CD8-positive, alpha-beta memory T cell (primary cell): ENCODE measurements at regions not wholly inside any gene's neighbourhood (a gene's known extent, or its start where the extent isn't known, plus 50 kb on each side); places are given as distances from the start of the nearest gene placed in this dataset.

Source experiments
- CTCF ChIA-PET: fragments of 350-600 bp; sonication (Branson Sonifier 250); formaldehyde crosslinking; loops from one replicate; lab custom pipeline; 2021; ENCODE audit warnings: antibody characterized with exemption; lab: Charles Lee
- POLR2A ChIA-PET: fragments of 350-600 bp; sonication (Branson Sonifier 250); formaldehyde crosslinking; loops from one replicate; lab custom pipeline; 2021; ENCODE audit warnings: antibody characterized with exemption; lab: Charles Lee
- DNase-seq, 5 donors: peaks; one replicate each; pipeline versions ENCODE4 v3.0.0 to v3.0.0-alpha.2; 2020 to 2022; ENCODE audit warnings: mixed read lengths in 1 of 5
- H3K27ac ChIP-seq: one replicate; pipeline ENCODE4 v1.7.0; 2013; ENCODE audit warnings: low read depth, mild to moderate bottlenecking, low read length, moderate library complexity
- H3K27me3 ChIP-seq: 2 replicates; pipeline ENCODE4 v1.7.0; 2013; ENCODE audit warnings: low read length, mild to moderate bottlenecking; ENCODE audit not compliant: insufficient read depth, poor library complexity, severe bottlenecking
- H3K36me3 ChIP-seq: 2 replicates; pipeline ENCODE4 v1.7.0; 2013; ENCODE audit warnings: mild to moderate bottlenecking, low read length, moderate library complexity; ENCODE audit not compliant: insufficient read depth
- H3K4me1 ChIP-seq: 2 replicates; pipeline ENCODE4 v1.7.0; 2013; ENCODE audit warnings: mild to moderate bottlenecking, low read length, moderate library complexity; ENCODE audit not compliant: insufficient read depth
- H3K4me3 ChIP-seq: 2 replicates; pipeline ENCODE4 v1.7.0; 2013; ENCODE audit warnings: mild to moderate bottlenecking, low read length
- H3K9me3 ChIP-seq: 2 replicates; pipeline ENCODE4 v1.7.0; 2013; ENCODE audit warnings: mild to moderate bottlenecking, low read length
- H3K27ac Mint-ChIP-seq, 8 donors: one replicate each; pipeline ENCODE4 v1.8.0; 2020 to 2021; ENCODE audit warnings: mixed read lengths in 8 of 8, mild to moderate bottlenecking in 6 of 8, inconsistent platforms in 3 of 8, moderate library complexity in 3 of 8
- H3K27me3 Mint-ChIP-seq, 2 donors: one replicate each; pipeline ENCODE4 v1.8.0; 2020 to 2021; ENCODE audit warnings: mixed read lengths in 2 of 2, mild to moderate bottlenecking in 1 of 2, moderate library complexity in 1 of 2
- H3K36me3 Mint-ChIP-seq, 3 donors: one replicate each; pipeline ENCODE4 v1.8.0; 2020 to 2021; ENCODE audit warnings: mixed read lengths in 3 of 3, inconsistent platforms in 1 of 3, mild to moderate bottlenecking in 1 of 3
- H3K4me1 Mint-ChIP-seq, 3 donors: one replicate each; pipeline ENCODE4 v1.8.0; 2020 to 2021; ENCODE audit warnings: mixed read lengths in 3 of 3, inconsistent platforms in 1 of 3, mild to moderate bottlenecking in 1 of 3
- H3K4me3 Mint-ChIP-seq, 7 donors: one replicate each; pipeline ENCODE4 v1.8.0; 2020 to 2021; ENCODE audit warnings: mixed read lengths in 7 of 7, mild to moderate bottlenecking in 6 of 7, moderate library complexity in 4 of 7, inconsistent platforms in 2 of 7
- H3K9me3 Mint-ChIP-seq, 5 donors: one replicate each; pipeline ENCODE4 v1.8.0; 2020 to 2022; ENCODE audit warnings: mixed read lengths in 5 of 5, mild to moderate bottlenecking in 3 of 5, moderate library complexity in 2 of 5, inconsistent platforms in 1 of 5

- no peaks in the 10 kb centered on the region for H3K27me3 ChIP-seq
- Mint-ChIP-seq H3K4me1 (no peaks in the 10 kb centered on the region), H3K27me3 (no peaks in the 10 kb centered on the region), H3K27ac (no peak overlapping the region), H3K36me3 (no peaks in the 10 kb centered on the region), H3K4me3 (no peak overlapping the region), H3K9me3 (peaks cover 2 to 11% (median 3%) of the 10 kb centered on the region in 5 donors)
- no peak for DNase-seq
- ChIA-PET POLR2A (no interaction called here), CTCF (no interaction called here)
- no peaks in the 10 kb centered on the region for H3K9me3 ChIP-seq
- H3K4me3 ChIP-seq = no peak overlapping the region
- no peaks in the 10 kb centered on the region for H3K4me1 ChIP-seq
- H3K36me3 ChIP-seq = no peaks in the 10 kb centered on the region
- no peak overlapping the region for H3K27ac ChIP-seq
These were observed 560.7 kb upstream of the KLHL1 start for GRCh38 chr13:70668983-70669382.

GRCh38 chr13:70668293-70668692 lies 560.0 kb upstream of the KLHL1 start:
- no peak overlapping the region for H3K4me3 Mint-ChIP-seq
- no peak overlapping the region for H3K4me3 ChIP-seq

GRCh38 chr13:70666883-70667556 lies 558.8 kb upstream of the KLHL1 start:
- DNase-seq = no peak
- Mint-ChIP-seq H3K27me3 (no peaks in the 10 kb centered on the region), H3K27ac (no peak overlapping the region), H3K9me3 (peaks cover 0 to 6% (median 2%) of the 10 kb centered on the region in 5 donors), H3K4me3 (no peak overlapping the region), H3K4me1 (no peaks in the 10 kb centered on the region), H3K36me3 (no peaks in the 10 kb centered on the region)
- Histone ChIP-seq H3K4me3 (no peak overlapping the region), H3K27ac (no peak overlapping the region), H3K27me3 (no peaks in the 10 kb centered on the region), H3K36me3 (no peaks in the 10 kb centered on the region), H3K4me1 (no peaks in the 10 kb centered on the region), H3K9me3 (no peaks in the 10 kb centered on the region)
- POLR2A ChIA-PET = no interaction called here
- CTCF ChIA-PET = no interaction called here

More at GRCh38 chr13:70668293-70668692, 560.0 kb upstream of the KLHL1 start:
- Histone ChIP-seq H3K36me3 (no peaks in the 10 kb centered on the region), H3K4me1 (no peaks in the 10 kb centered on the region), H3K27me3 (no peaks in the 10 kb centered on the region), H3K9me3 (no peaks in the 10 kb centered on the region), H3K27ac (no peak overlapping the region)
- Mint-ChIP-seq H3K27ac (no peak overlapping the region), H3K36me3 (no peaks in the 10 kb centered on the region), H3K27me3 (no peaks in the 10 kb centered on the region), H3K9me3 (peaks cover 0 to 7% (median 2%) of the 10 kb centered on the region in 5 donors), H3K4me1 (no peaks in the 10 kb centered on the region)
- POLR2A ChIA-PET = no interaction called here
- CTCF ChIA-PET = no interaction called here
- DNase-seq = no peak

- no peak overlapping the region for H3K4me3 ChIP-seq
- CTCF ChIA-PET = no interaction called here
- no peaks in the 10 kb centered on the region for H3K4me1 ChIP-seq
- H3K27me3 ChIP-seq = no peaks in the 10 kb centered on the region
- POLR2A ChIA-PET = no interaction called here
- H3K9me3 ChIP-seq = no peaks in the 10 kb centered on the region
- peaks cover 0 to 2% (median 2%) of the 10 kb centered on the region in 5 donors for H3K9me3 Mint-ChIP-seq
- H3K4me3 Mint-ChIP-seq = no peak overlapping the region
- H3K27ac ChIP-seq = no peak overlapping the region
- H3K4me1 Mint-ChIP-seq = no peaks in the 10 kb centered on the region
- no peak for DNase-seq
- H3K27ac Mint-ChIP-seq = no peak overlapping the region
- H3K36me3 ChIP-seq = no peaks in the 10 kb centered on the region
- H3K36me3 Mint-ChIP-seq = no peaks in the 10 kb centered on the region
- no peaks in the 10 kb centered on the region for H3K27me3 Mint-ChIP-seq
These were observed 554.1 kb upstream of the KLHL1 start for GRCh38 chr13:70662231-70662940.

- Mint-ChIP-seq H3K9me3 (peaks cover 2 to 29% (median 6%) of the 10 kb centered on the region in 5 donors), H3K4me3 (no peak overlapping the region), H3K4me1 (no peaks in the 10 kb centered on the region), H3K27ac (no peak overlapping the region), H3K36me3 (no peaks in the 10 kb centered on the region), H3K27me3 (no peaks in the 10 kb centered on the region)
- Histone ChIP-seq H3K36me3 (no peaks in the 10 kb centered on the region), H3K9me3 (no peaks in the 10 kb centered on the region), H3K4me3 (no peak overlapping the region), H3K27me3 (no peaks in the 10 kb centered on the region), H3K27ac (no peak overlapping the region), H3K4me1 (no peaks in the 10 kb centered on the region)
- no peak for DNase-seq
- CTCF ChIA-PET = no interaction called here
- POLR2A ChIA-PET = no interaction called here
These were observed 535.8 kb upstream of the KLHL1 start for GRCh38 chr13:70644052-70644451.

- H3K27ac Mint-ChIP-seq = no peak overlapping the region
- CTCF ChIA-PET = no interaction called here
- no peak overlapping the region for H3K4me3 Mint-ChIP-seq
- H3K9me3 Mint-ChIP-seq = peaks cover 4 to 17% (median 8%) of the 10 kb centered on the region in 5 donors
- H3K4me1 Mint-ChIP-seq = no peaks in the 10 kb centered on the region
- Histone ChIP-seq H3K9me3 (no peaks in the 10 kb centered on the region), H3K4me1 (no peaks in the 10 kb centered on the region), H3K27me3 (no peaks in the 10 kb centered on the region), H3K27ac (no peak overlapping the region), H3K36me3 (no peaks in the 10 kb centered on the region), H3K4me3 (no peak overlapping the region)
- POLR2A ChIA-PET = no interaction called here
- no peak for DNase-seq
- no peaks in the 10 kb centered on the region for H3K36me3 Mint-ChIP-seq
- H3K27me3 Mint-ChIP-seq = no peaks in the 10 kb centered on the region
These were observed 526.6 kb upstream of the KLHL1 start for GRCh38 chr13:70634893-70635292.

- no peaks in the 10 kb centered on the region for H3K36me3 ChIP-seq
- H3K27ac Mint-ChIP-seq = no peak overlapping the region
- H3K9me3 Mint-ChIP-seq = peaks cover 0 to 29% (median 2%) of the 10 kb centered on the region in 5 donors
- H3K27me3 Mint-ChIP-seq = no peaks in the 10 kb centered on the region
- no peak overlapping the region for H3K27ac ChIP-seq
- no peak for DNase-seq
- H3K4me1 Mint-ChIP-seq = no peaks in the 10 kb centered on the region
- no peaks in the 10 kb centered on the region for H3K4me1 ChIP-seq
- H3K36me3 Mint-ChIP-seq = no peaks in the 10 kb centered on the region
- ChIA-PET POLR2A (no interaction called here), CTCF (no interaction called here)
- no peak overlapping the region for H3K4me3 Mint-ChIP-seq
- H3K4me3 ChIP-seq = no peak overlapping the region
- H3K9me3 ChIP-seq = no peaks in the 10 kb centered on the region
- no peaks in the 10 kb centered on the region for H3K27me3 ChIP-seq
These were observed 522.0 kb upstream of the KLHL1 start for GRCh38 chr13:70630247-70630646.

- CTCF ChIA-PET = no interaction called here
- H3K36me3 Mint-ChIP-seq = no peaks in the 10 kb centered on the region
- H3K9me3 ChIP-seq = no peaks in the 10 kb centered on the region
These were observed 515.0 kb upstream of the KLHL1 start for GRCh38 chr13:70623239-70623638.

More at GRCh38 chr13:70623239-70623638, 515.0 kb upstream of the KLHL1 start:
- Histone ChIP-seq H3K4me3 (no peak overlapping the region), H3K27ac (no peak overlapping the region), H3K36me3 (no peaks in the 10 kb centered on the region), H3K4me1 (no peaks in the 10 kb centered on the region), H3K27me3 (no peaks in the 10 kb centered on the region)
- Mint-ChIP-seq H3K9me3 (peaks cover under 1 to 15% (median 2%) of the 10 kb centered on the region in 5 donors), H3K4me3 (no peak overlapping the region), H3K27me3 (no peaks in the 10 kb centered on the region), H3K27ac (no peak overlapping the region), H3K4me1 (no peaks in the 10 kb centered on the region)
- DNase-seq = no peak
- POLR2A ChIA-PET = no interaction called here
